DOHH2 (cell line): ENCODE measurements at regions not wholly inside any gene's neighbourhood (a gene's known extent, or its start where the extent isn't known, plus 50 kb on each side); places are given as distances from the start of the nearest gene placed in this dataset.

Source experiments
- H3F3A ChIP-seq: fragments of 200-600 bp; sonication (generic), shearing (Covaris generic); 2 replicates; pipeline ENCODE4 v1.6.0; 2016; ENCODE audit warnings: antibody characterized with exemption, mild to moderate bottlenecking; ENCODE audit not compliant: control insufficient read depth, insufficient read depth
- H3K27ac ChIP-seq: fragments of 200-600 bp; sonication (generic); 2 replicates; pipeline ENCODE4 v1.5.1; 2014; ENCODE audit warnings: low read depth, mild to moderate bottlenecking, low read length, moderate library complexity
- H3K27me3 ChIP-seq: fragments of 200-600 bp; sonication (generic); 2 replicates; pipeline ENCODE4 v1.6.1; 2014; ENCODE audit warnings: mild to moderate bottlenecking, low read length, mixed read lengths; ENCODE audit not compliant: control insufficient read depth
- H3K36me3 ChIP-seq: fragments of 200-600 bp; sonication (generic); 2 replicates; pipeline ENCODE4 v1.6.1; 2014; ENCODE audit warnings: mild to moderate bottlenecking, low read length, moderate library complexity, mixed read lengths; ENCODE audit not compliant: control insufficient read depth
- H3K4me1 ChIP-seq: fragments of 200-600 bp; sonication (generic); 2 replicates; pipeline ENCODE4 v1.6.1; 2014; ENCODE audit warnings: mild to moderate bottlenecking, low read length, mixed read lengths; ENCODE audit not compliant: control insufficient read depth
- H3K4me2 ChIP-seq: fragments of 200-600 bp; sonication (generic); 2 replicates; pipeline ENCODE4 v1.6.0; 2014; ENCODE audit warnings: mild to moderate bottlenecking, low read length, moderate library complexity
- H3K4me3 ChIP-seq: fragments of 200-600 bp; sonication (generic); 2 replicates; pipeline ENCODE4 v1.5.1; 2014; ENCODE audit warnings: mild to moderate bottlenecking, low read length, mixed read lengths
- H3K79me2 ChIP-seq: fragments of 200-600 bp; sonication (generic); 2 replicates; pipeline ENCODE4 v1.6.1; 2014; ENCODE audit warnings: mild to moderate bottlenecking, low read length, mixed read lengths; ENCODE audit not compliant: control insufficient read depth
- H3K9me2 ChIP-seq: fragments of 200-600 bp; sonication (generic); replicated peaks from 2 replicates; pipeline ENCODE4 v1.6.1; 2014; ENCODE audit warnings: mild to moderate bottlenecking, low read length, mixed read lengths; ENCODE audit not compliant: control insufficient read depth
- H3K9me3 ChIP-seq: fragments of 200-600 bp; sonication (generic); 2 replicates; pipeline ENCODE4 v1.6.1; 2014; ENCODE audit warnings: antibody characterized with exemption, low read length, mixed read lengths; ENCODE audit not compliant: control insufficient read depth, insufficient read depth
- H4K20me1 ChIP-seq: fragments of 200-600 bp; sonication (generic); 2 replicates; pipeline ENCODE4 v1.6.0; 2014; ENCODE audit warnings: low read depth, mild to moderate bottlenecking, antibody characterized with exemption, low read length, moderate library complexity; ENCODE audit not compliant: control insufficient read depth, insufficient read depth
- CTCF ChIP-seq: fragments of 200-600 bp; sonication (generic); IDR thresholded peaks from one replicate; pipeline ENCODE4 v1.5.1; 2014; ENCODE audit warnings: antibody characterized with exemption, mild to moderate bottlenecking, low read depth, low read length; ENCODE audit not compliant: poor library complexity, severe bottlenecking
- EZH2phosphoT487 ChIP-seq: fragments of 200-600 bp; sonication (generic); IDR thresholded peaks from 2 replicates; pipeline ENCODE4 v1.6.1; 2017; ENCODE audit warnings: borderline replicate concordance, mild to moderate bottlenecking, antibody characterized with exemption, low read length, moderate library complexity, mixed read lengths

DNA sequence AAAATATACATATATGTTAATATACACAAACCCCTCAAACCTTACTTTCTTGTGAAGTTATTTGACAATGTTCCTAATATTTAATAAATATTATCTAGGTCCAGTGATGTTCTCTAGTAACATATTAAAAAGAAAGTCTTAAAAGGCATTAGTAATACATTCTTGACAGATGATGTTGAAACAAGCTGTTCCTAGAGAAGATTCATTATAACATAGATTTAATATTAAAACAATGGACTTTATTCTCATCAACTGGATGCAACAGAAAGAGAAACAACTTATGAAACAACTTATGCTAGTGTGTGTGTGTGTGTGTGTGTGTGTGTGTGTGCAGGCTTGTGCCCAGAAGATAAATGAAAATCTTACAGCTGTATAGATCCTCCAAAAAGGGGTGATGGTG lies 68.5 kb upstream of the PLXNA2 start:
- Histone ChIP-seq H3F3A (no peaks in the 10 kb centered on the region), H3K9me3 (no peaks in the 10 kb centered on the region), H3K79me2 (no peaks in the 10 kb centered on the region), H3K4me1 (no peaks in the 10 kb centered on the region), H3K9me2 (no peaks in the 10 kb centered on the region), H3K4me2 (no peak overlapping the region), H3K4me3 (no peak overlapping the region), H3K27ac (no peak overlapping the region), H4K20me1 (no peaks in the 10 kb centered on the region), H3K36me3 (no peaks in the 10 kb centered on the region), H3K27me3 (no peaks in the 10 kb centered on the region)
- TF ChIP-seq EZH2phosphoT487 = no peak
- no peak for TF ChIP-seq CTCF

DNA sequence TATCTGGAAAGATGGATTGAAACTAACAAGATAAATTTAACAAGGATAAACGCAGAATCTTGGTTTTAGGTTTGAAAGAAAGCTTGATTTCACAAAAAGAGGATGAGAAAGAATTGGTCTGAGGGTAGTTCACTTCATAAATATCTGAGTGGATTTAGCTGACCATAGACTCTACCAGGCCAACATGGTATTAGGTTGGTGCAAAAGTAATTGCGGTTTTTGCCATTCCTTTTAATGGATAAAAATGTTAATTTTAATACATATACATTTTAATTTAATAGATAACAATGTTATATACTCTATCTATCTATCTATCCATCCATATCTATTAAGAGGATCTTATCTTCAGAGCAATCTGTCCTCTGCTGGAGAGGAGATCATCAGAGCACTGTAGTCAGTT lies 70.2 kb upstream of the PLXNA2 start:
- Histone ChIP-seq H3K27me3 (no peaks in the 10 kb centered on the region), H4K20me1 (no peaks in the 10 kb centered on the region), H3K4me3 (no peak overlapping the region), H3K36me3 (no peaks in the 10 kb centered on the region), H3K4me2 (no peak overlapping the region), H3K79me2 (no peaks in the 10 kb centered on the region), H3K9me3 (no peaks in the 10 kb centered on the region), H3K4me1 (no peaks in the 10 kb centered on the region), H3K27ac (no peak overlapping the region), H3F3A (no peaks in the 10 kb centered on the region), H3K9me2 (no peaks in the 10 kb centered on the region)
- TF ChIP-seq EZH2phosphoT487 = no peak
- TF ChIP-seq CTCF = no peak

DNA sequence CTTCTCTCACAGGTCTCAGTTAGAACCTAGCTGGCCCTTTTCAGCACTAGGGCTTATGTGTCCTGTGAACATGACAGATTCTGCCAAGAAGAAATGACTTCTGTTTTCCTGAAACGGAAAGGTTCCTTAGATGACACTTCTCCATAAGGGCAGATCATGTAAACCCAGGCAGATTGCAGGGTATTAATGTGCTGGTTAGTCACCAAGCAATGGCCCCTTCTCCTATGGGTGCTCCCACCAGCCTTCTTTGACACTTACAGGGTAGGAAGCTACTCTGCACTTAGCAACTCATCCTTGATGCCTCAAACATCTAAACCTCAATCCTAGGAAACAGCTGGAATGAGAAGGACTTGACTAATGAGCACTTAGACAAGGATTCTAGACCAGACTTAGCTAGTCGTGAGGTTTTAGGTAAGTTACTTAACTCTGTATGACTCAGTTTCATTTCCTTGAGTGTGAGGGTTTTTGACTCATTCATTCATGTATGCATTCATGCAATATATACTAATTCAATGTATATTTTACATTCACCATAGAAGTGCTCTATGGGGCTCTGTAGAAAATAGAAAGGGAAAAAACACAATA lies 74.1 kb upstream of the PLXNA2 start:
- Histone ChIP-seq H3K9me3 (no peaks in the 10 kb centered on the region), H3F3A (no peaks in the 10 kb centered on the region), H3K9me2 (no peaks in the 10 kb centered on the region), H3K36me3 (no peaks in the 10 kb centered on the region), H3K4me3 (no peak overlapping the region), H3K4me2 (no peak overlapping the region), H4K20me1 (no peaks in the 10 kb centered on the region), H3K4me1 (no peaks in the 10 kb centered on the region), H3K27me3 (no peaks in the 10 kb centered on the region), H3K79me2 (no peaks in the 10 kb centered on the region), H3K27ac (no peak overlapping the region)
- no peak for TF ChIP-seq EZH2phosphoT487
- TF ChIP-seq CTCF = no peak
